PC-3 (cell line): ENCODE measurements at regions not wholly inside any gene's neighbourhood (a gene's known extent, or its start where the extent isn't known, plus 50 kb on each side); places are given as distances from the start of the nearest gene placed in this dataset.

Experiments
- CTCF ChIP-seq: fragments of 300-600 bp; sonication (generic); conservative IDR thresholded peaks from 2 replicates; pipeline ENCODE4 v1.5.1; 2017; ENCODE audit warnings: antibody characterized with exemption, low read depth, mild to moderate bottlenecking, low read length
- EZH2 ChIP-seq: fragments of 300-600 bp; sonication (generic); IDR thresholded peaks from one replicate; pipeline ENCODE4 v1.6.1; 2017; ENCODE audit warnings: antibody characterized with exemption, mild to moderate bottlenecking, low read length; ENCODE audit not compliant: unreplicated experiment

GRCh38 chr5:20956134-20956533 lies 968.1 kb upstream of the CDH18 start:
- TF ChIP-seq CTCF (no peak), EZH2 (no peak)
